Retinal pigment epithelial cell (primary cell): ENCODE measurements at regions not wholly inside any gene's neighbourhood (a gene's known extent, or its start where the extent isn't known, plus 50 kb on each side); places are given as distances from the start of the nearest gene placed in this dataset.
"Not testable (repeated sequence)": the region's sequence is repeated elsewhere in the genome, so short reads cannot be mapped to it uniquely, and the experiment has no call there.

Experiments used
- DNase-seq: peaks from one replicate; pipeline ENCODE4 v3.0.0-alpha.2; 2010; ENCODE audit warnings: low read depth
- H3K4me3 ChIP-seq: 2 replicates; pipeline ENCODE4 v1.5.1; 2011; ENCODE audit warnings: mild to moderate bottlenecking, low read length, control low read depth, moderate library complexity
- TF ChIP-seq, protein P1 (sequence below): conservative IDR thresholded peaks from 2 replicates; pipeline ENCODE4 v1.5.1; 2011; ENCODE audit warnings: low read depth, low read length, control low read depth, inconsistent platforms

DNA sequence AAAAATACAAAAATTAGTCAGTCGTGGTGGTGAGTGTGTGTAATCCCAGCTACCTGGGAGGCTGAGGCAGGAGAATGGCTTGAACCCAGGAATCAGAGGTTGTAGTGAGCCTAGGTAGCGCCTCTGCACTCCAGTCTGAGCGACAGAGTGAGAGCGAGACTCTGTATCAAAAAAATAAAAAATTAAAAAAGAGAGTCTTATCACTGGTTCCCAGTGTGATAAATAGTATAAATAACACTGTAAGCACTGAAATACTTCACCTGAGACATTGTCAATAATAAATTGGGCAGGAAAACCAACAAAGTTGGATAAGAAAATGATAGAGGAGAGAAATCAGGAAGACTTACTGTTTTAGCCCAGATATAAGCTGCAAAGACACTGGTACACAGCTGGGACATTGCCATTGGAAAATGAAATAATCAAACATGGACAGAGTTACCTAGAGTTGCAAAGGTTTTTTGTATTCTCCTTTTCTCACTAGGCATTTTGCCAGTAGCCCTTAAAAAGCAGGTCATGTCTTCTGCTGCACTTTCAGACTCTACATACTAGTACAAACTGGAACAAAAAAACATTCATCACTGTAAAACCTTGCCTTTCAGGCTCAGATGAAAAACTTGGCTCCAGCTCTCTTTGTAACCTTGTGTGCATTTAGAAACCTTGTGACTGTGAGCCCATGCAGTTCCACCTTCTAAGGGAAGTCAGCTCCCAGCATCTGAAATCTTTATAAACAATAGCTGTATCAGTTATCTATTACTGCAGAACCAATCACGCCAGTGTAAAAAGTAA lies 55.0 kb upstream of the PPP1R2C start:
- H3K4me3 ChIP-seq = no peak overlapping the region

DNA sequence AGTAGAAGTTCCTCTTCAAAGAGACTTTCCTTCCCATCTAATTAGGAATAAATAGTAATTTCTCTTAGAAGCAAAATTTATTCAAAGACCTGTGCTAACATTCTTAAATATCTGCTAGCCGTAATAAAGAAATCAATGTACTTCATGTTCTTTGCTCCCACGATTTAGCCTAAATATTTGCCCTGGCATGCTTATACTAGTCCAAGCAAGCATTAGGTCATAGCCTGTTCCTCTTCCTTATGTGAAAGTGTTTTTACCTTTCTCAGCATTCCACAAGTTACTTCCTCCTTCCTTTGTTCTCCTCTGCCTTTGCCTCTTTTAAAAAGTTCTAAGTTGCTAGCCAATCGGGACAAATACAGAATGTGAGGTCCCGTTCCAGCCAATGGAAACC lies 55.6 kb upstream of the PPP1R2C start:
- DNase-seq = not testable (repeated sequence)

More for the DNA sequence above, 55.0 kb upstream of the PPP1R2C start:
- TF ChIP-seq, protein P1, sequence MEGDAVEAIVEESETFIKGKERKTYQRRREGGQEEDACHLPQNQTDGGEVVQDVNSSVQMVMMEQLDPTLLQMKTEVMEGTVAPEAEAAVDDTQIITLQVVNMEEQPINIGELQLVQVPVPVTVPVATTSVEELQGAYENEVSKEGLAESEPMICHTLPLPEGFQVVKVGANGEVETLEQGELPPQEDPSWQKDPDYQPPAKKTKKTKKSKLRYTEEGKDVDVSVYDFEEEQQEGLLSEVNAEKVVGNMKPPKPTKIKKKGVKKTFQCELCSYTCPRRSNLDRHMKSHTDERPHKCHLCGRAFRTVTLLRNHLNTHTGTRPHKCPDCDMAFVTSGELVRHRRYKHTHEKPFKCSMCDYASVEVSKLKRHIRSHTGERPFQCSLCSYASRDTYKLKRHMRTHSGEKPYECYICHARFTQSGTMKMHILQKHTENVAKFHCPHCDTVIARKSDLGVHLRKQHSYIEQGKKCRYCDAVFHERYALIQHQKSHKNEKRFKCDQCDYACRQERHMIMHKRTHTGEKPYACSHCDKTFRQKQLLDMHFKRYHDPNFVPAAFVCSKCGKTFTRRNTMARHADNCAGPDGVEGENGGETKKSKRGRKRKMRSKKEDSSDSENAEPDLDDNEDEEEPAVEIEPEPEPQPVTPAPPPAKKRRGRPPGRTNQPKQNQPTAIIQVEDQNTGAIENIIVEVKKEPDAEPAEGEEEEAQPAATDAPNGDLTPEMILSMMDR = no peak
- no peak for DNase-seq

DNA sequence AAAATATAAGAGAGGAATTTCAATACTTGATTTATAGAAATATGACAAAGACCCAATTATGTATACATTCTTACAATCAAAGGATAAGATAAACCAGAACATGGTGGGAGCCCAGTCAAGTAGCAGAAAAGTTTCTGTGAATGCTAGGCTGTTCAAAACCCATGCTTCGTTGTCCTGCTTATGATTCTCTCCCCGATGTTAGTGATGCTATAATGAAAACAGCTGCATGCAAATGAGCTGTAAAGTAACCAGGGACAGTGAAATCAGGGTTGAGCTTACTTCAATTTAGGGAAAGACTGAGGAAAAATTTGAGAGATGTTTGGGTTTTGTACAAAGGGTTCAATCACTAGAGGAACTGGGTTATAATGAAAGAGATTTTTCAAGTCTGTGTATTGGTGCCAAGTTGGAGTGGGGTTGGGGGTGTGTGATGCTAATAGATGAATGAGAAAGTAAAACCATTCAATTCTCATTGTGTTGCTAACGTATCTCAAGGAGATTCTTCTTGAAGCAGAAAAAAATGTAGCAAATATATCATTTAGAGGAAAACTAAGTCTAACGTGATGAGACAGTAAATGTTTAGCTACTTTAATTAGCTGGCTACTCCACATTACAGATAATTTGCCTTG lies 59.3 kb upstream of the PPP1R2C start:
- TF ChIP-seq, protein P1 = no peak

More for the DNA sequence above, 55.6 kb upstream of the PPP1R2C start:
- not testable (repeated sequence) for H3K4me3 ChIP-seq

DNA sequence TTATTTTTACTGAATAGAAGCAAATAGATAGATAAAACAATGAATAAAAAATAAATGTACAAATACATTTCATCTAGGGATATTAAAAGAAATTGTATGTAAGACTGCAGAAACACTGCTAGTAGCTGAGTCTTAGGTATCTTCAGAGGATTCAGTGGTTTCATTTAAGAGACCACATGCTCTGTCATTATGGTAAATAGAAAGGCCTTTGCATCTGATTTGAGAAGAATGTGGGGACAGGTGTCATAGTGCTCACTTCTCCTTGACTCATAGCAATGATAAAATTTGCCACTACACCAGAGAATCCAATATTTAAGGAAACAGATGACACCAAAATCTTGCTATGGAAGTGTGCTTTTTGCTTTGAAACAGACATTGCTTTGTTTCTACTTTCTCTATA lies 59.8 kb upstream of the PPP1R2C start:
- TF ChIP-seq, protein P1 = no peak
- no peak for DNase-seq
- no peak overlapping the region for H3K4me3 ChIP-seq

More for the DNA sequence above, 59.3 kb upstream of the PPP1R2C start:
- H3K4me3 ChIP-seq = no peak overlapping the region
- DNase-seq = no peak

DNA sequence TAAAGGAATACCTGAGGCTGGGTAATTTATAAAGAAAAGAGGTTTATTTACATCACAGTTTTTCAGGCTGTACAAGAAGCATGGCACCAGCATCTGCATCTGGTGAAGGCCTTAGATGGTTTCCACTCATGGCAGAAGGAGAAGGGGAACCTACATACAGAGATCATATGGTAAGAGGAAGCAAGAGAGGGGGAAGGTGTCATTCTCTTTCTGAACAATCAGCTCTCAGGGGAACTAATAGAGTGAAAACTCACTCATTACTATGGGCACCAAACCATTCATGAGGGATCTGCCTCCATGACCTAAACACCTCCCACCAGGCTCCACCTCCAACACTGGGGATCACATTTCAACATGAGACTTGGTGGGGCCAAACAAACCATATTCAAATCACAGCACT lies 61.7 kb upstream of the PPP1R2C start:
- TF ChIP-seq, protein P1 = no peak
- H3K4me3 ChIP-seq = no peak overlapping the region
- no peak for DNase-seq

DNA sequence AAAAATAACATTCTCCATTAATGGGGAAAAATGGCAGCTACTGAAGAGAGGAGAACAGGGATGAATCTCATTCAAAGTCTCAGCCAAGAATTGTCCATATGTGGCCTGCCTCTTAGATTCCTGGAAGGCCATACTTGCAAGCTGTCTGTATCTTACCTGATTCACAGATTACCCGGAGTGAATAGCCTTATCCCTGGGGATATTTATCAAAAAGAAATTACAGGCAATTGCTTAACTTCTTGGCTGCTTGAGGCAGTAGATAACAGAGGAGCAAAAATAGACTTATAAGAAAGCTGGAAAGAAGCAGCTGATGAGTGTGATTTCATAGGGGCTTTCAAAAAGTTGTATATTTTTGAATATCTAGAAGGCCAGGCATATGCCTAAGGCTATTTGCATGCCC lies 68.8 kb upstream of the PPP1R2C start:
- no peak overlapping the region for H3K4me3 ChIP-seq
- TF ChIP-seq, protein P1 = no peak
- no peak for DNase-seq

DNA sequence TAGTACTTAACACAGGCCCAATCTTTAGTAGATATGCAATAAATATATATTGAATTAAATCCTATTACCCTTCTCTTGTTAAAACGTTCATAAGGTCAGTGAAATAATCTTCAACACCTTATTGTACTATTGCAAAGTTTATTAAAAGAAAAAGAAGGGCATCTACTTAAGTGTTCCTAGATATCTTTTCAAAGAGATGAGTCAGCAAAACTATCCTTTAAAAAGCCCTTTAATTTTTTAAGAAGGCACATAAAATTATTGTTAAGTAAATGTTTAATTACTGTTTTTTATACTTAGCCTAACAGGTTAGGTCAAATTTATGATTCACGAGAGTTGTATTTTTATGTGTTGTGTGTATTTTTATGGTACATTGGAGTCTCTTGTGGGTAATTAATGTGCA lies 77.3 kb upstream of the PPP1R2C start:
- DNase-seq = no peak
- H3K4me3 ChIP-seq = no peak overlapping the region
- TF ChIP-seq, protein P1 = no peak
